ENCODE measurements at regions not wholly inside any gene's neighbourhood (a gene's known extent, or its start where the extent isn't known, plus 50 kb on each side); places are given as distances from the start of the nearest gene placed in this dataset.

DNA sequence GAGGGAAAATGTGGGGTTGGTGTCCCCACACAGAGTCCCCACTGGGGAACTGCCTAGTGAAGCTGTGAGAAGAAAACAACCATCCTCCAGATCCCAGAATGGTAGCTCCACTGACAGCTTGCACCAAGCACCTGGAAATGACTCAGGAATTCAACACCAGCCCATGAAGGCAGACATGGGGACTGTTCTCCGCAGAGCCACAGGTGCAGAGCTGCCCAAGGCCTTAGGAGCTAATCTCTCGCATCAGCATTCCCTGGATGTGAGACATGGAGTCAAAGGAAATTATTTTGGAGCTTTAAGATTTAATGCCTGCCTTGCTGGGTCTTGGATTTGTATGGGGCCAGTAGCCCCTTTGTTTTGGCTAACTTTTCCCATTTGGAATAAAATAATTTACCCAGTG is 367.9 kb downstream of the FAM133A start:
- no peak for DNase-seq
- in situ Hi-C loops (cut with HindIII; ENCODE audit: low pct_ligation_motif_present, low pct_unique_long_range_greater_than_20kb, low sequenced_read_pairs), result no loop called here

DNA sequence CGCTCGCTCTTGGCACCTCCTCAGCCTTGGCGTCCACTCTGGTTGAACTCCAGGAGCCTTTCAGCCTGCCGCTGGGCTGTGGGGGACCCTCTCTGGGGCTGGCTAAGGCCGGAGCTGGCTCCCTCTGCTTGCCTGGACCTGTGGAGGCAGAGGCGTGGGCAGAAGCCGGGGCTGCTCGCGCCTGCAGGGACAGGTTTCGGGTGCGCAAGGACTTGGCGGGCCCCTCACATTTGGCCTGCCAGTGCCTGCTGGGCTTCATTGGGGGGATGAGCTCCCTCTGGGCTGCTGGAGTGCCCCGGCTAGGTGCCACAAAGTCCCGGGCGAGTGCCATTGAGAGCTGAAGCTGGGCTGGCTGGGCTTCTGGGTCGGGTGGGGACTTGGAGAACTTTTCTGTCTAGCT is 371.7 kb downstream of the FAM133A start:
- in situ Hi-C loops (cut with HindIII; ENCODE audit: low pct_ligation_motif_present, low pct_unique_long_range_greater_than_20kb, low sequenced_read_pairs), result no loop called here
- no peak for DNase-seq

DNA sequence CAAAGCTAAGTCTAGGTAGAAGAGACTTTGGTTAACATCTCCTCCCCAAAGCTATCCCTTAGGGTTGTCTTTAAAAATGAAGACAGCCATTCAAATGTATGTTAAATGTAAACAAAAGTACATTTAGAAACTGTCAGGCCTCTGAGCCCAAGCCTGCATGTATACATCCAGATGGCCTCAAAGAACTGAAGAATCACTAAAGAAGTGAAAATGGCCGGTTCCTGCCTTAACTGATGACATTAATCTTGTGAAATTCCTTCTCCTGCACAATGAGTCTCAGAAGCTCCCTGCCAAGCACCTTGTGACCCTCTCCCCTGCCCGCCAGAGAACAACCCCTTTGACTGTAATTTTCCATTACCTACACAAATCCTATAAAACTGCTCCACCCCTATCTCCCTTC is 377.9 kb downstream of the FAM133A start:
- in situ Hi-C loops (cut with HindIII; ENCODE audit: low pct_ligation_motif_present, low pct_unique_long_range_greater_than_20kb, low sequenced_read_pairs), result no loop called here
- no peak for DNase-seq

DNA sequence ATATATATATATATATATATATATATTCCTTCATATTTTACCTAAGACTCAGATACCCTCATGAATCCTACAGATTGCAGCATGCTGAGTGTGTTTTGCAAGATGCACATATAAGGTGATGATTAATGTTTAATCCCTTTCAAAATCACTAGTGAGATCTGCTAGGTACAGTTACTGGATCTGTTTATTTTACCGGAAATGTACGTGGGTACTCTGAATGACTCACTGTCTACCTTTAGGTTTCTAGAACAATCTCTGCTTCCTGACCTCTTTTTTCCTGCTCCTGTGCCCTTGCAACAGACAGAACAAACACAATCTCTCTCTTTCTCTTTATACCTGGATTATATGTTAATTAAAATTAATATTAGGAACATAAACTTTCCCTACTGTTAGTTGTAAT is 379.6 kb downstream of the FAM133A start:
- DNase-seq, result no peak
- in situ Hi-C loops (cut with HindIII; ENCODE audit: low pct_ligation_motif_present, low pct_unique_long_range_greater_than_20kb, low sequenced_read_pairs), result no loop called here

DNA sequence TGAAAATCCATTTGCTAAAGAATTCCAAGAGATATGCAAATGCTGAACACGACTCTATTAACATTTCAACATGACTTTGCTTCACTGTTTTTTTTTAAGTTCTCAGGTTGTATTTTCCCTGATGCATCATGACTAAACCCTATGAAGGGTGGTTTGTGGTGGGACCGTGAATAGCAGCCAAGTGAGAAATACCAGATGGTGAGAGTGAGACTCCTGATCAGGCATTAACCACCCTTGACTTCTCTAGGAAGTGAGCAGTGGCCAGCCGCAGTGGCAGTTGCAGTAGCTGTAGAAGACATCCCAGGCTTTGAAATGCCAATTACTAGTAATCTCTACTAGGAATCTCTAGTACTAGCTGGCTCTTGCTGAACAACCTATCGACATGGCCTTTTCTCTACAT is 383.4 kb downstream of the FAM133A start:
- in situ Hi-C loops (cut with HindIII; ENCODE audit: low pct_ligation_motif_present, low pct_unique_long_range_greater_than_20kb, low sequenced_read_pairs), result no loop called here
- DNase-seq, result peak; percentile 2

DNA sequence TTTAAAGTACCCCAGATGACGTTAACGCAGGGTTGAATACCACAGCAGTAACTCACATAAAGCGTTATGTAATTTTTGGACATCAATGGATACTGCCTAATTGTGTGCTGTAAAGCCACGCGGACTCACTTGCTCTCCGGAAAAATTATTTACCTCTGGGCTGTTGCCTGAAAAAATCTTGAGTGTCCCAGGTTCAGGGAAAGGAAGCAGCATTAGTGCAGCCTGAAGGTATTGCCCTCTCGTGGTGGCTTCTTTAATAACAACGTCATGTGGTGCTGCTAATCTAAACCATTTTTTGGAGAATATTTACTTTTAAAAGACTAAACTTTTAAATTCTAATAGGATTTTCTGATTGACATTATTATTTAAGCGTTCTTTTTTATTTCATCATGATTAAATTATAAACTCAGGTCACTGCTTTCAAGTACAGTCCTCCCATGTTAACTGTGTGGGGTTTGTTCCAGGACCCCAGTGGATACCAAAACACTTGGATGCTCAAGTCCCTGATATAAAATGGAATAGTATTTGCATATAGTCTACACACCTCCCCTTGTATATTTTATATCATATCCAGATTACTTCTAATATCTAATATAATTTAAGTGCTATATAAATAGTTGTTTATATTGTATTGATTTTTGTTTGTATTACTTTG is 384.8 kb downstream of the FAM133A start:
- in situ Hi-C loops (cut with HindIII; ENCODE audit: low pct_ligation_motif_present, low pct_unique_long_range_greater_than_20kb, low sequenced_read_pairs), result no loop called here

DNA sequence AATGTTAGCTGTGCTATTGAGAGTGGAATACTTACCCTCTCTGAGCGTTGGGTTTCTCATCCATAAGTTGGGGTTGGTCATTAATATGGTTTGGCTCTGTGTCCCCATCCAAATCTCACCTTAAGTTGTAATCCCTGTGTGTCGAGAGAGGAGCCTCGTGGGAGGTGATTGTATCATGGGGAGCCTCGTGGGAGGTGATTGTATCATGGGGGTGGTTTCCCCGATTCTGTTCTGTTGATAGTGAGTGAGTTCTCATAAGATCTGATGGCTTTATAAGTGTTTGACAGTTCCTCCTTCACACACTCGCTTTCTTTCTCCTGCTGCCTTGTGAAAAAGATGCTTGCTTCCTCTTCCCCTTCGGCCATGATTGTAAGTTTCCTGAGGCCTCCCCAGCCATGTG is 391.1 kb downstream of the FAM133A start:
- in situ Hi-C loops (cut with HindIII; ENCODE audit: low pct_ligation_motif_present, low pct_unique_long_range_greater_than_20kb, low sequenced_read_pairs), result no loop called here
- no peak for DNase-seq

More for the DNA sequence above, 384.8 kb downstream of the FAM133A start:
- DNase-seq, result peak; percentile 20

DNA sequence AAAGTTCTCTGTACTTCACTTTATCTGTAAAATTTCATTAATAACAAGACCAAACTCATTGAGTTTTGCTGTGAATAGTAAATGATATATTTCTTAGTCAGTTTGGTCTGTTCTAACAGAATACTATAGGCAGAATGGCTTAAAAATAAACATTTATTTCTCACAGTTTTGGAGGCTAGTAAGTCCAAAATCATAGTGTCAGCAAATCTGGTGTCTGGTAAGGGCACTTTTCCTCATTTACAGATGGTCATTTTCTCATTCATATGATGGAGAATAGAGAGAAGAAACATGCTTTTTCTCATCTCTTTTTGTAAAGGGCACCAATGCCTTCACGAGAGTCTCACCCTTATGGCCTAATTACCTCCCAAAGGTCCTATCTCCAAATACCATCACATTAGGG is 415.1 kb downstream of the FAM133A start:
- in situ Hi-C loops (cut with HindIII; ENCODE audit: low pct_ligation_motif_present, low pct_unique_long_range_greater_than_20kb, low sequenced_read_pairs), result no loop called here
- no peak for DNase-seq

DNA sequence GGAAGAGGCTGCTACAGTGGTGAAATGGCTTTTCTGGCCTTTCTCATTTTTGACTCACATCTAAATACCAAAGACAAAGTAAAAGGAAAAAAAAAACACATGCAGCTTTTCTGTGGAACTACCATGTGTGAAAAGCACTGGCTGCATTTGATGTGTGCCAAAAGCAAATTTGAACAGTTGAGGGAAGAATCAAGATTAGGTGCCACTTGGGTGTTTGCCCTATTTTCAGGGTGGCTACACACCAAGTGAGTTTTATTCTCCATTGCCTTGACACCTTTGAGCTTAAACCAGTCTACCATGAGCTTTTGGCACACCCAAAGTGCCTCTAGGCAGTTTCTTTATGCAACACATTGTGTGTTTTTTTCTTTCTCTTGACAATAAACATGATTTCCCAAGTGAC is 423.9 kb downstream of the FAM133A start:
- DNase-seq, result no peak
- in situ Hi-C loops (cut with HindIII; ENCODE audit: low pct_ligation_motif_present, low pct_unique_long_range_greater_than_20kb, low sequenced_read_pairs), result no loop called here

DNA sequence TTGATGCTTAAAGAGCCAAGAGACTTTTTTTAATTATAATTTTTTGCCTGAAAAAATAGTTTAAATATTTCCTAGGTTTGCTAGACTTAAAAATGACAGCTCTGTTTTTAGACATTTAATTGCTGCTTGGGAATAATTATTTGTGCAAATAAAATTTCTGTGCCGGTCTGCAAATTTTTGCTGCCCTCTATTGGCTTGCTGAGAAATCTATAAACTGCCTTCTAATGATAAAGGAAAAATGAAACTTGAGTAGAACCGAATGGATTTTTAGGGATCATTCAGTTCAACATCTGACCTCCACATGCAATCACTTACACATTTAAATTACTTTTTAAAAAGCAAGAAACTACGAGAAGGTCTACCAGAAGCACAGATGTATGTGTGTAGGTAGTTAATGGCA is 434.0 kb downstream of the FAM133A start:
- peak; percentile 0 for DNase-seq
- in situ Hi-C loops (cut with HindIII; ENCODE audit: low pct_ligation_motif_present, low pct_unique_long_range_greater_than_20kb, low sequenced_read_pairs), result no loop called here

DNA sequence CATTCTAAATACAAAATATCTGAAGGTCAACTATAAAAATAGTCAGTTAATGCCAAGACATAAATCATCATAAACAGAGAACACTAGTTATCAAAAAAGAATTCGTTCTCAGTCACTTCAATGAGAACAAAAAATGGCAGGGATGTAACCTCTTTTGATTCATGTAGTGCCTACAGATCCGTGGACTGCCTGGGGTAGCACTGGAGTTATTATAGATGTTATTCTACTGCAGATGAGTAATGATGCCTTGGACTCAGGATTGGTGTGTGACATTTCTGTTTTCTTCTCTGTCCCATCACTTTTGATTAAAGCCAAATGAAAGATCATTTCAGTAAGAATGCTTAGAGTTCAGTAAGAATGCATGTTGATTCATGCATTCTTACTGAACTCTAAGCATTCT is 440.4 kb downstream of the FAM133A start:
- no peak for DNase-seq
- in situ Hi-C loops (cut with HindIII; ENCODE audit: low pct_ligation_motif_present, low pct_unique_long_range_greater_than_20kb, low sequenced_read_pairs), result no loop called here

DNA sequence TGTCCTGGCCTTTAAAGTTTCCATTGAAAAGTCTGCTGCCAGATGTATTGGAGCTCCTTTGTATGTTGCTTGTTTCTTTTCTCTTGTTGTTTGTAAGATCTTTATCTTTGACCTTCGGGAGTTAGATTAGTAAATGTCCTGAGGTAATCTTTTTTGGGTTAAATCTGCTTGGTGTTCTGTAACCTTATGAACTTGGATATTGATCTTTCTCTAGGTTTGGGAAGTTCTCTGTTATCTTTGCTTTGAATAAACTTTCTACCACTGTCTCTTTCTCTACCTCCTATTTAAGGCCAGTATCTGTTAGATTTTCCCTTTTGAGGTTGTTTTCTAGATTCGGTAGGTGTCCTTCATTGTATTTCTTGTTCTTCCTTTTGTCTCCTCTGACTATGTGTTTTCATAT is 447.8 kb downstream of the FAM133A start:
- DNase-seq, result no peak
- in situ Hi-C loops (cut with HindIII; ENCODE audit: low pct_ligation_motif_present, low pct_unique_long_range_greater_than_20kb, low sequenced_read_pairs), result no loop called here

DNA sequence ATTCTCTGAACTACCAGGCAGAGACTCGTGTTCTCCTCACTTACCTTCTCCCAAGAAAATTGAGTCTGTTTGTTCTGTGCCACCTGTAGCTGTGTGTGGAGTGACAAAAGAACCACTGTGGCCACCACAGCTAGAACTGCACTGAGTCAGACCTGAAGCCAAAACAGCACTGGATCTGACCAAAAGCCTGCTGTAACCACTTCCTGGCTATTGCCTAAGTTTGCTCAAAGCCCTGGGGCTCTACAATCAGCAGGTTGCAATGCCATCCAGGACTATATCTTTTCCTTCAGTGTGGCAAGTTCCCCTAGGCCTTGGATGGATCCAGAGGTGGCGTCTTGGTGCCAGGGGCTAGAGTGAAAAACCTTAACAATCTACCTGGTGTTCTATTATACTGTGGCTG is 449.1 kb downstream of the FAM133A start:
- no peak for DNase-seq
- in situ Hi-C loops (cut with HindIII; ENCODE audit: low pct_ligation_motif_present, low pct_unique_long_range_greater_than_20kb, low sequenced_read_pairs), result no loop called here

DNA sequence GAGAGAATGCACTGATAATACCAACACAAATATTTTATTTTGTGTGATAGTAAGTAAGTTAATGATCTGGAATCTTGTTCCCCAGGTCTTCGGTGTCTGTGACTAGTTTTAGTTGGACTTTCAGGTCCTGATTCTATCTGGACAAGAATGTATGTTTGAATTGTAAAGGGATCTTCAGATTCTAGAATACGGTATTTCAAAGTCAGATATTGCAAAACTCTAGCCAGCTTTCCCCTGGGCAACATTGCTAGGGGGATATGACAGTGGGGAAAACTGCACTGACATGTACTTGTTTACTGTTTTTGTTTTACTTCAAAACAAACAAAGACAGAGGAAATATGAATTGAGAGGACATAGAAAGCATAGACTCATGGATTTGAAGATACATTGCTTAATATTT is 489.0 kb downstream of the FAM133A start:
- in situ Hi-C loops (cut with HindIII; ENCODE audit: low pct_ligation_motif_present, low pct_unique_long_range_greater_than_20kb, low sequenced_read_pairs), result no loop called here

DNA sequence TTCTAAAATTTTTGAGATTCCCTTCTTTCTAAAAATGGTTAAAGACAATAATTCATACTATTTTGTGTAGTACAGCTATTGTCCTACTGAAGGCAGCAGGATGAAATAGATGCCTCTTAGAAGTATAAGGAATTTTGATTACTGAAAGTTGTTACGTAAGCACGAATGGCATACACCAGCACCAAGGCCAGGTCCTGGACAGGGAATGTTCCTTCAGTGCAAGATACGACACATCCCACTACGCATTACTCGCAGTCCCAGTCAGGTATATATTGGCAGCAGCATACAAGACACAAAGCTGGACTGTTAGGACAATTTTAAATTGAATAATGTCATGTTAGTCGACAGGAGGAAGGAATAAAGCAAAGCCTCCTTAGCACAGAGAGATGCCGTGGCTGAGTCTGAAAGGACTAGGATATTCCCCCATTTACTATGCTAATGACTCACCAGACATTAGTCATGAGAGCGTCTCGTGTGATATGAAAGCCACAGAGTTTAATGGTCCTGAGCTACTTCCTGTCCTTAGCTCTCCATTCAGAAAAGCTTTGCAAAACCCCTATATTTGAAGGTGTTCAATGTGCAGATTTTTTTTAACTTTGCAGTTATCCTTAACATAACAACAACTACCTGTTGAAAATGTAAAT is 504.3 kb downstream of the FAM133A start:
- in situ Hi-C loops (cut with HindIII; ENCODE audit: low pct_ligation_motif_present, low pct_unique_long_range_greater_than_20kb, low sequenced_read_pairs), result no loop called here
- peak; percentile 58 for DNase-seq

More for the DNA sequence above, 489.0 kb downstream of the FAM133A start:
- no peak for DNase-seq

DNA sequence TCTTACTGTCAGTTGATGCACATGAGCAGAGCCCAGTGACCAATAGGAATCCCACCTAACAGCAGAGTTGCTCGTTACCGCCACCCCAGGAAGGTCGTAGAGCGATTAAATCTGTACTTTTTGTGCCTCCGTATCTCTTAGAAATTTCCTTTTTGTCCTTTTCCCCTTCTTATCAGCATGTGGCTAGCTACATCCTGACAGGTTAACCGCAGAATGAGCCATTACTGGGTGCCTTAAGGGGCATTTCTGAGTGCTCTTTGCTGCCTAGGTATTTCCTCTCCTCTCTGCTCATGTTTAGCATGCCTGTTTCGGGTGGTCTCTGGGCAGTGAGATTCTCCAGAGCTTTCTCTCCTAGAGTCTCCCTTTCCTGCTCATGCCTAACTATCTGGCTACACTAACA is 530.5 kb downstream of the FAM133A start:
- no peak for DNase-seq
- in situ Hi-C loops (cut with HindIII; ENCODE audit: low pct_ligation_motif_present, low pct_unique_long_range_greater_than_20kb, low sequenced_read_pairs), result no loop called here

DNA sequence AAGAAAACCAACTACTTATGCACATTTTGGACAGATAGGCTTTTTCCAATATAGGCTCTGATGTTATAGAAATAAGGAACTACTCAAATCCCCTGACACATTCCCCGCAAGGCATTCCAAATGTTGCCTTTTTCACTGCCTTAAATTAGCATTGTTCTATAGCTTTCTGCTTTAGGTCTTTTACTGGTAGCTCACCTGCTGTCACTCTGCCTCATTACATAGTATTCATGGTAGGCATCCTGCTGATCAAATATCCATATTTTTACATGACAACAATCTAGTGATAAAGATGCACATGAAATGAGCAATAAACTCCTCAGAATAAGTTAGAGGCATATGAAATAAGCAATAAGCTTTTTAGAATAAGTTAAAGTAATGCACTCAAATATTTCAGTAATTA is 542.7 kb downstream of the FAM133A start:
- in situ Hi-C loops (cut with HindIII; ENCODE audit: low pct_ligation_motif_present, low pct_unique_long_range_greater_than_20kb, low sequenced_read_pairs), result no loop called here
- DNase-seq, result no peak

DNA sequence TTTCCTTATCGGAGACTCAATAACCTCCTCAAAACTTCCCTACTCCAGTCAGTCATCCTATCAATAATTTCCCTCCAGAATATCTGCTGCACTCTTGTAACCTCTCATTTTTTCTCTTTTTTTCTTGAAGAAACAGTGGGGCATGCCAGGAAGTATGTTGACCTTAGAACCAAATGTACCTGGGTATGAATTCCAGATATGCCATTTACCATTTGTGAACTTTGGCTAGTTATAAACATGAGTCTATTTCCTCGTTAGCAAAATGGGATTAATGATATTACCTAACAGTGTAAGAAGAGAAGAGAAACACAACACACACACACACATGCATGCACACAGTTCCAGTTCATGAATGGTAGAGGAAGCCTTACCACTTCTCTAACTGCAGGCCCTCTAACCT is 578.2 kb downstream of the FAM133A start:
- in situ Hi-C loops (cut with HindIII; ENCODE audit: low pct_ligation_motif_present, low pct_unique_long_range_greater_than_20kb, low sequenced_read_pairs), result no loop called here
- no peak for DNase-seq

DNA sequence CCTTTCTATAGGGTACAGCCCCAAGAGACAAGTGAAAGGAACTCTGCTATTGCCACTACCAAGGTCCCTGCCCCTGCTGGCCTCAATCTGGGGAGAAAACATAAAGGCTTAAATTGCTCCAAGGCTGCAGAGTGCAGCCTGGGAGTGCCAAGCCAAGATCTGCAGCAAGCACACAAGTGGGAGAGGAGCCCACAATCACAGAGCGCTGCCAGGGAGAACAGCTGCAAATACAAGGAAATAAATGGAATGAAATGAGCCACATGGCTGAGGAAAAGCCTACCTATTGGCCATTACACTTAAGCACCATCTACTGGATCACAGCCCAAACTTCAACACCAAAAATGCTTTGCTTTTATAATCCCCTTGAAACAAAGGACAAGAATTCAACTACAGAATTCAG is 582.4 kb downstream of the FAM133A start:
- in situ Hi-C loops (cut with HindIII; ENCODE audit: low pct_ligation_motif_present, low pct_unique_long_range_greater_than_20kb, low sequenced_read_pairs), result no loop called here
- no peak for DNase-seq

DNA sequence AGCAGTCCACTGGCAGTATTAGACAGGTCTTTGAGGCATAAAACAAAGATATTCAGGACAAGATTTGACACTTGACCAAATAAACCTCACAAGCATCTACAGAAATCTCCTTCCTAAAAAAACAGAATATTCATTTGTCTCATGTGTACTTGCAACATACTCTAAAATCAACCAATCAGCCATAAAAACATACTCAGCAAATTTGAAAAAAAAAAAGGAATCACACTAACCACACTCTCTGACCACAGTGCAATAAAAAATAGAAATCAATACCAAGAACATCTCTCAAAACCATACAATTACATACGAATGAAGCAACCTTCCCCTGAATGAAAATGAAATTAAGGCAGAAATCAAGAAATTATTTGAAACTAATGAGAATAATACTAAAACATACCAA is 591.3 kb downstream of the FAM133A start:
- in situ Hi-C loops (cut with HindIII; ENCODE audit: low pct_ligation_motif_present, low pct_unique_long_range_greater_than_20kb, low sequenced_read_pairs), result no loop called here
- DNase-seq, result no peak

DNA sequence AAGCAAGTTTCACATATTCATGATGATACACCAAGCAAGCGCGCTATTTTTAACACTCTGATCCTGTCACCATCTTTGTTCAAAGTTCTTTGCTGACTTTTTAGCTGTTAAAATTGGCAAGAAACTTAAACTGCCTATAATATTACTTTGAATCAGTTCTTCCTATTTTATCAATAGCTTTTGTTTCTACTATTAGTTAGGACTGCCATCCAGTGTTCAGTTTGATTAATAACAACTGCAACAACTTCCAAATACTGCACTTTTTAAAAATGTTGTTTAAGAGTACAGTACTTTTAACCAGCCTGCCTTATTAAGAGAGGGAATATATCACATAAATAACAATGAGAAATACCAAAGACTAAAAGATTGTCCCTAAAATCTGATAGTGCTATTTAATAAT is 614.3 kb downstream of the FAM133A start:
- in situ Hi-C loops (cut with HindIII; ENCODE audit: low pct_ligation_motif_present, low pct_unique_long_range_greater_than_20kb, low sequenced_read_pairs), result no loop called here
- DNase-seq, result peak; percentile 2
